Activated naive CD4-positive, alpha-beta T cell treated with anti-CD3 and anti-CD28 coated beads for 36 hours (primary cell): ENCODE measurements at regions not wholly inside any gene's neighbourhood (a gene's known extent, or its start where the extent isn't known, plus 50 kb on each side); places are given as distances from the start of the nearest gene placed in this dataset.

ENCODE experiments used
- CTCF ChIA-PET: fragments of 350-600 bp; sonication (Branson Sonifier 250); formaldehyde crosslinking; loops from one replicate; lab custom pipeline; 2021; ENCODE audit warnings: antibody characterized with exemption; lab: Charles Lee
- DNase-seq: peaks from one replicate; pipeline ENCODE4 v3.0.0-alpha.2; 2020
- H3K27ac Mint-ChIP-seq: one replicate; pipeline ENCODE4 v1.8.0; 2021; ENCODE audit warnings: mild to moderate bottlenecking, mixed read lengths
- H3K27me3 Mint-ChIP-seq: one replicate; pipeline ENCODE4 v1.8.0; 2021; ENCODE audit warnings: low read depth, mixed read lengths
- H3K36me3 Mint-ChIP-seq: one replicate; pipeline ENCODE4 v1.8.0; 2021; ENCODE audit warnings: low read depth, mixed read lengths
- H3K4me1 Mint-ChIP-seq: one replicate; pipeline ENCODE4 v1.8.0; 2021; ENCODE audit warnings: low read depth, mixed read lengths
- H3K4me3 Mint-ChIP-seq: one replicate; pipeline ENCODE4 v1.8.0; 2021; ENCODE audit warnings: mild to moderate bottlenecking, moderate library complexity, mixed read lengths
- H3K9me3 Mint-ChIP-seq: one replicate; pipeline ENCODE4 v1.8.0; 2021; ENCODE audit warnings: mixed read lengths
- intact Hi-C: fragments of 100-400 bp; cut with micrococcal nuclease; formaldehyde crosslinking; loops from one replicate; pipeline ENCODE4 v1.15.1; 2023

GRCh38 chr1:29586215-29586614, 349.9 kb downstream of the PTPRU start:
- peaks cover 8% of the 10 kb centered on the region for H3K27me3 Mint-ChIP-seq
- DNase-seq = no peak
- intact Hi-C loops = no loop called here
- no peak overlapping the region for H3K27ac Mint-ChIP-seq
- H3K9me3 Mint-ChIP-seq = peaks cover 2% of the 10 kb centered on the region
- H3K4me1 Mint-ChIP-seq = no peaks in the 10 kb centered on the region
- no peak overlapping the region for H3K4me3 Mint-ChIP-seq
- CTCF ChIA-PET = no interaction called here
- no peaks in the 10 kb centered on the region for H3K36me3 Mint-ChIP-seq

- no peak for DNase-seq
- Mint-ChIP-seq H3K4me3 (no peak overlapping the region), H3K36me3 (no peaks in the 10 kb centered on the region), H3K4me1 (no peaks in the 10 kb centered on the region), H3K27me3 (peaks cover 8% of the 10 kb centered on the region), H3K9me3 (peaks cover 2% of the 10 kb centered on the region), H3K27ac (no peak overlapping the region)
- intact Hi-C loops = no loop called here
- CTCF ChIA-PET = no interaction called here
Measured at GRCh38 chr1:29585656-29586055, 349.3 kb downstream of the PTPRU start.

GRCh38 chr1:29585201-29585600, 348.9 kb downstream of the PTPRU start:
- DNase-seq = no peak
- no peak overlapping the region for H3K27ac Mint-ChIP-seq
- CTCF ChIA-PET = no interaction called here
- peaks cover 2% of the 10 kb centered on the region for H3K9me3 Mint-ChIP-seq
- H3K36me3 Mint-ChIP-seq = no peaks in the 10 kb centered on the region
- peaks cover 8% of the 10 kb centered on the region for H3K27me3 Mint-ChIP-seq
- intact Hi-C loops = no loop called here
- H3K4me1 Mint-ChIP-seq = no peaks in the 10 kb centered on the region
- H3K4me3 Mint-ChIP-seq = no peak overlapping the region

GRCh38 chr1:29584776-29585175, 348.5 kb downstream of the PTPRU start:
- no peak overlapping the region for H3K27ac Mint-ChIP-seq
- intact Hi-C loops = no loop called here
- peaks cover 2% of the 10 kb centered on the region for H3K9me3 Mint-ChIP-seq
- H3K27me3 Mint-ChIP-seq = peaks cover 8% of the 10 kb centered on the region
- CTCF ChIA-PET = no interaction called here
- no peaks in the 10 kb centered on the region for H3K36me3 Mint-ChIP-seq
- H3K4me1 Mint-ChIP-seq = no peaks in the 10 kb centered on the region
- DNase-seq = no peak
- no peak overlapping the region for H3K4me3 Mint-ChIP-seq

GRCh38 chr1:29584362-29584761, 348.0 kb downstream of the PTPRU start:
- no peaks in the 10 kb centered on the region for H3K4me1 Mint-ChIP-seq
- peaks cover 2% of the 10 kb centered on the region for H3K9me3 Mint-ChIP-seq
- CTCF ChIA-PET = no interaction called here
- intact Hi-C loops = no loop called here
- no peak overlapping the region for H3K27ac Mint-ChIP-seq
- H3K36me3 Mint-ChIP-seq = no peaks in the 10 kb centered on the region
- peaks cover 8% of the 10 kb centered on the region for H3K27me3 Mint-ChIP-seq
- H3K4me3 Mint-ChIP-seq = no peak overlapping the region
- DNase-seq = no peak

GRCh38 chr1:29583727-29584126, 347.4 kb downstream of the PTPRU start:
- no peak for DNase-seq
- Mint-ChIP-seq H3K4me3 (no peak overlapping the region), H3K4me1 (no peaks in the 10 kb centered on the region), H3K27me3 (peaks cover 8% of the 10 kb centered on the region), H3K36me3 (no peaks in the 10 kb centered on the region), H3K9me3 (peaks cover 2% of the 10 kb centered on the region), H3K27ac (no peak overlapping the region)
- intact Hi-C loops = no loop called here
- CTCF ChIA-PET = no interaction called here

GRCh38 chr1:29581256-29581655, 344.9 kb downstream of the PTPRU start:
- peaks cover 3% of the 10 kb centered on the region for H3K27me3 Mint-ChIP-seq
- H3K36me3 Mint-ChIP-seq = no peaks in the 10 kb centered on the region
- no peaks in the 10 kb centered on the region for H3K4me1 Mint-ChIP-seq
- DNase-seq = no peak
- no peak overlapping the region for H3K27ac Mint-ChIP-seq
- H3K9me3 Mint-ChIP-seq = no peaks in the 10 kb centered on the region
- CTCF ChIA-PET = interaction anchor here (0.7 kb wide), 2 partner anchors 10 to 79 kb away, joined by 3 read pairs; no protein-coding TSS in a partner anchor
- intact Hi-C loops = no loop called here
- H3K4me3 Mint-ChIP-seq = no peak overlapping the region

- no peaks in the 10 kb centered on the region for H3K4me1 Mint-ChIP-seq
- H3K27me3 Mint-ChIP-seq = peaks cover 3% of the 10 kb centered on the region
- H3K27ac Mint-ChIP-seq = no peak overlapping the region
- intact Hi-C loops = no loop called here
- CTCF ChIA-PET = no interaction called here
- H3K36me3 Mint-ChIP-seq = no peaks in the 10 kb centered on the region
- H3K4me3 Mint-ChIP-seq = no peak overlapping the region
- no peaks in the 10 kb centered on the region for H3K9me3 Mint-ChIP-seq
- no peak for DNase-seq
Measured at GRCh38 chr1:29579821-29580425, 343.6 kb downstream of the PTPRU start.

GRCh38 chr1:29577512-29577911, 341.2 kb downstream of the PTPRU start:
- intact Hi-C loops = no loop called here
- DNase-seq = no peak
- no peaks in the 10 kb centered on the region for H3K27me3 Mint-ChIP-seq
- no peaks in the 10 kb centered on the region for H3K9me3 Mint-ChIP-seq
- H3K4me1 Mint-ChIP-seq = no peaks in the 10 kb centered on the region
- CTCF ChIA-PET = no interaction called here
- H3K27ac Mint-ChIP-seq = no peak overlapping the region
- no peaks in the 10 kb centered on the region for H3K36me3 Mint-ChIP-seq
- H3K4me3 Mint-ChIP-seq = no peak overlapping the region

GRCh38 chr1:29576510-29576909, 340.2 kb downstream of the PTPRU start:
- Mint-ChIP-seq H3K9me3 (no peaks in the 10 kb centered on the region), H3K27me3 (peaks cover 4% of the 10 kb centered on the region), H3K27ac (no peak overlapping the region), H3K4me3 (no peak overlapping the region), H3K4me1 (no peaks in the 10 kb centered on the region), H3K36me3 (no peaks in the 10 kb centered on the region)
- CTCF ChIA-PET = no interaction called here
- intact Hi-C loops = no loop called here
- no peak for DNase-seq

GRCh38 chr1:29575826-29576225, 339.5 kb downstream of the PTPRU start:
- CTCF ChIA-PET = interaction anchor here (0.6 kb wide), 2 partner anchors 187 to 281 kb away, joined by 3 to 4 read pairs; no protein-coding TSS in a partner anchor
- no peaks in the 10 kb centered on the region for H3K4me1 Mint-ChIP-seq

GRCh38 chr1:29575277-29575676, 339.0 kb downstream of the PTPRU start:
- Mint-ChIP-seq H3K27ac (no peak overlapping the region), H3K9me3 (no peaks in the 10 kb centered on the region), H3K27me3 (peaks cover 4% of the 10 kb centered on the region), H3K4me1 (no peaks in the 10 kb centered on the region), H3K4me3 (no peak overlapping the region), H3K36me3 (no peaks in the 10 kb centered on the region)
- no peak for DNase-seq
- intact Hi-C loops = no loop called here
- CTCF ChIA-PET = interaction anchor here (0.6 kb wide), 1 partner anchor 282 kb away, joined by 3 read pairs; no protein-coding TSS in a partner anchor

More at GRCh38 chr1:29575826-29576225, 339.5 kb downstream of the PTPRU start:
- Mint-ChIP-seq H3K36me3 (no peaks in the 10 kb centered on the region), H3K4me3 (no peak overlapping the region), H3K27ac (no peak overlapping the region), H3K9me3 (no peaks in the 10 kb centered on the region), H3K27me3 (peaks cover 4% of the 10 kb centered on the region)
- no peak for DNase-seq
- intact Hi-C loops = no loop called here

- no peak for DNase-seq
- CTCF ChIA-PET = no interaction called here
- Mint-ChIP-seq H3K27ac (no peak overlapping the region), H3K36me3 (no peaks in the 10 kb centered on the region), H3K4me1 (no peaks in the 10 kb centered on the region), H3K9me3 (no peaks in the 10 kb centered on the region), H3K4me3 (no peak overlapping the region), H3K27me3 (peaks cover 4% of the 10 kb centered on the region)
- intact Hi-C loops = no loop called here
Measured at GRCh38 chr1:29574871-29575270, 338.5 kb downstream of the PTPRU start.
